K562 (cell line): ENCODE measurements at regions not wholly inside any gene's neighbourhood (a gene's known extent, or its start where the extent isn't known, plus 50 kb on each side); places are given as distances from the start of the nearest gene placed in this dataset.

Experiments used
- ATAC-seq: fragments of 200-7000 bp; cut with Tn5 transposase; 3 replicates; pipeline ENCODE4 v1.9.1; 2020; ENCODE audit warnings: moderate library complexity
- BruUV-seq: library from RNA; stranded (reverse); fragments of 400-500 nt; replicated peaks from 2 replicates; lab custom pipeline; 2021; lab: Mats Ljungman, UMichigan
- CTCF ChIA-PET: fragments of 300-600 bp; formaldehyde crosslinking; extraction: SDS; loops from one replicate; lab custom pipeline; 2021; ENCODE audit warnings: low intra/inter-chr PET ratio; lab: Yijun Ruan, JAX
- POLR2A ChIA-PET: fragments of 300-600, 350-650 bp; sonication (Branson Sonifier 250); formaldehyde crosslinking; extraction: SDS; loops from one replicate; lab custom pipeline; 2021; ENCODE audit warnings: antibody characterized with exemption, inconsistent platforms; lab: Yijun Ruan, JAX
- DNase-seq, 4 experiments: peaks; one replicate each; pipeline versions ENCODE4 v3.0.0 to v3.0.0-alpha.2; 2011 to 2018; ENCODE audit warnings: low spot score in 3 of 4, mixed read lengths in 3 of 4; ENCODE audit errors: extremely low read depth in 1 of 4
- FAIRE-seq: peaks from 2 replicates; lab custom pipeline; 2011; peaks lifted over from hg19 to GRCh38; lab: Jason Lieb, UNC
- H2AFZ ChIP-seq: 2 replicates; pipeline ENCODE4 v1.6.0; 2011; ENCODE audit warnings: low read depth, low read length, control low read depth, inconsistent platforms
- H3K27ac ChIP-seq: fragments of 200-600 bp; 3 replicates; pipeline ENCODE4 v1.8.0; 2011; ENCODE audit warnings: low read depth, mild to moderate bottlenecking, control low read depth, inconsistent platforms, low read length, moderate library complexity, mixed read lengths; ENCODE audit errors: extremely low read depth
- H3K27me3 ChIP-seq, 2 experiments: fragments of 300-600 bp in 1 of 2; 2 replicates in 1 of 2; 3 replicates in 1 of 2; pipeline versions ENCODE4 v1.6.0 to v1.8.0; 2011; ENCODE audit warnings: inconsistent platforms in 2 of 2, low read length in 2 of 2, mild to moderate bottlenecking in 1 of 2, mixed read lengths in 1 of 2, moderate library complexity in 1 of 2; ENCODE audit not compliant: control insufficient read depth in 2 of 2, insufficient read depth in 2 of 2
- H3K36me3 ChIP-seq: fragments of 300-600 bp; 3 replicates; pipeline ENCODE4 v1.8.0; 2011; ENCODE audit warnings: mild to moderate bottlenecking, low read length, inconsistent platforms; ENCODE audit not compliant: control insufficient read depth, insufficient read depth
- H3K4me1 ChIP-seq, 2 experiments: fragments of 200-600 bp in 1 of 2; replicated peaks in 1 of 2; 2 replicates in 1 of 2; 3 replicates in 1 of 2; pipeline versions ENCODE4 v1.5.1 to v1.8.0; 2011; ENCODE audit warnings: inconsistent platforms in 2 of 2, low read length in 2 of 2, mild to moderate bottlenecking in 1 of 2, mixed read lengths in 1 of 2, moderate library complexity in 1 of 2; ENCODE audit not compliant: control insufficient read depth in 2 of 2, insufficient read depth in 2 of 2
- H3K4me2 ChIP-seq: 2 replicates; pipeline ENCODE4 v1.6.1; 2011; ENCODE audit warnings: low read length, control low read depth, inconsistent platforms, mixed read lengths; ENCODE audit not compliant: insufficient read depth
- H3K4me3 ChIP-seq: fragments of 200-600 bp; sonication (generic), shearing (Covaris generic); 2 replicates; pipeline ENCODE4 v1.5.1; 2016; ENCODE audit warnings: control low read depth, inconsistent platforms
- H3K79me2 ChIP-seq: fragments of 200-600 bp; 3 replicates; pipeline ENCODE4 v1.8.0; 2011; ENCODE audit warnings: low read length, inconsistent platforms; ENCODE audit not compliant: control insufficient read depth, insufficient read depth
- H3K9ac ChIP-seq, 2 experiments: 2 replicates each; pipeline versions ENCODE4 v1.6.0 to v1.6.1; 2011; ENCODE audit warnings: low read depth in 2 of 2, low read length in 2 of 2, control low read depth in 1 of 2, inconsistent platforms in 1 of 2, mild to moderate bottlenecking in 1 of 2, mixed read lengths in 1 of 2; ENCODE audit not compliant: insufficient read depth in 1 of 2
- H3K9me1 ChIP-seq: one replicate; pipeline ENCODE4 v1.6.0; 2011; ENCODE audit warnings: inconsistent platforms, mild to moderate bottlenecking, low read length, moderate library complexity; ENCODE audit not compliant: control insufficient read depth, insufficient read depth
- H3K9me3 ChIP-seq: replicated peaks from 2 replicates; pipeline ENCODE4 v1.5.1; 2011; ENCODE audit warnings: low read depth, low read length, inconsistent platforms; ENCODE audit not compliant: control insufficient read depth, insufficient read depth
- H4K20me1 ChIP-seq: replicated peaks from 2 replicates; pipeline ENCODE4 v1.6.1; 2011; ENCODE audit warnings: low read length, inconsistent platforms, mixed read lengths; ENCODE audit not compliant: control insufficient read depth, insufficient read depth
- ASH1L ChIP-seq: fragments of 450-650 bp; IDR thresholded peaks from 2 replicates; pipeline ENCODE4 v1.6.1; 2018; ENCODE audit warnings: borderline replicate concordance, mild to moderate bottlenecking, low read depth; ENCODE audit not compliant: partially characterized antibody
- ATF1 ChIP-seq, 2 experiments: fragments of 450-650 bp in 1 of 2; IDR thresholded peaks; 2 replicates each; pipeline ENCODE4 v1.6.1; 2016; ENCODE audit warnings: missing compliant biosample characterization in 1 of 2, missing genetic modification characterization in 1 of 2
- C11orf30 ChIP-seq: fragments of 450-650 bp; IDR thresholded peaks from 2 replicates; pipeline ENCODE4 v1.6.1; 2016; ENCODE audit warnings: low read depth, mild to moderate bottlenecking
- ELF1 ChIP-seq: fragments of 200-800 bp; sonication (Bioruptor generic); IDR thresholded peaks from 2 replicates; pipeline ENCODE4 v1.6.1; 2016; ENCODE audit warnings: missing genetic modification characterization, missing compliant biosample characterization
- ELF4 ChIP-seq: fragments of 450-650 bp; formaldehyde crosslinking; IDR thresholded peaks from 2 replicates; pipeline ENCODE4 v1.4.0; 2022; ENCODE audit warnings: missing genetic modification characterization
- FOXJ3 ChIP-seq: sonication (generic); formaldehyde crosslinking; IDR thresholded peaks from 2 replicates; pipeline ENCODE4 v1.4.0; 2020; ENCODE audit warnings: mild to moderate bottlenecking, missing genetic modification reagents
- GTF2A2 ChIP-seq: IDR thresholded peaks from 2 replicates; pipeline ENCODE4 v1.6.1; 2016; ENCODE audit warnings: mild to moderate bottlenecking, missing genetic modification characterization, missing compliant biosample characterization
- HEY1 ChIP-seq: fragments of 250-450 bp; sonication (Bioruptor Pico); IDR thresholded peaks from 2 replicates; pipeline ENCODE4 v1.5.0; 2020; ENCODE audit warnings: mild to moderate bottlenecking, moderate library complexity, borderline replicate concordance
- NCOA2 ChIP-seq, 2 experiments: fragments of 450-650 bp; IDR thresholded peaks; 2 replicates each; pipeline ENCODE4 v1.6.1; 2018; ENCODE audit warnings: mild to moderate bottlenecking in 2 of 2, moderate library complexity in 1 of 2; ENCODE audit not compliant: partially characterized antibody in 2 of 2
- PHB ChIP-seq: fragments of 250-450 bp; sonication (Bioruptor Pico); IDR thresholded peaks from 2 replicates; pipeline ENCODE4 v1.5.0; 2021
- POU5F1 ChIP-seq: fragments of 150-350 bp; IDR thresholded peaks from 2 replicates; pipeline ENCODE4 v1.6.1; 2014; ENCODE audit warnings: borderline replicate concordance, low read length, low read depth, mild to moderate bottlenecking; ENCODE audit not compliant: partially characterized antibody
- PRMT5 ChIP-seq: sonication (generic); formaldehyde crosslinking; IDR thresholded peaks from 2 replicates; pipeline ENCODE4 v1.5.0; 2020; ENCODE audit warnings: missing genetic modification reagents
- TRIM28 ChIP-seq: fragments of 450-650 bp; IDR thresholded peaks from 2 replicates; pipeline ENCODE4 v1.6.1; 2017
- XRCC3 ChIP-seq: fragments of 450-650 bp; IDR thresholded peaks from 2 replicates; pipeline ENCODE4 v1.6.1; 2017; ENCODE audit warnings: mild to moderate bottlenecking, moderate library complexity
- YBX1 ChIP-seq: fragments of 450-650 bp; IDR thresholded peaks from 2 replicates; pipeline ENCODE4 v1.7.1; 2016; ENCODE audit warnings: mild to moderate bottlenecking
- ZKSCAN1 ChIP-seq: fragments of 150-350 bp; IDR thresholded peaks from 2 replicates; pipeline ENCODE4 v1.6.1; 2016; ENCODE audit warnings: low read depth, low read length
- ZNF445 ChIP-seq: fragments of 250-450 bp; sonication (Bioruptor Pico); IDR thresholded peaks from 2 replicates; pipeline ENCODE4 v1.4.0; 2020; ENCODE audit warnings: low read depth, mild to moderate bottlenecking, moderate library complexity
- ZNF644 ChIP-seq: fragments of 200-800 bp; sonication (Bioruptor generic); IDR thresholded peaks from 2 replicates; pipeline ENCODE4 v1.6.1; 2016; ENCODE audit warnings: low read depth, missing genetic modification characterization, missing compliant biosample characterization
- WGBS: fragments of 100-300 bp; shearing (Covaris generic); methylation state at CpG from one replicate; pipeline ENCODE4 v1.1.6; 2016; ENCODE audit warnings: low coverage, mixed read lengths; ENCODE audit not compliant: insufficient coverage; ENCODE audit errors: missing lambda C conversion rate; 5-methylcytosine and 5-hydroxymethylcytosine counted together
- in situ Hi-C: fragments of 300-500 bp; cut with MboI; formaldehyde crosslinking; loops from 4 replicates; pipeline ENCODE4 v1.15.0; 2018; ENCODE audit warnings: inconsistent platforms, mixed read lengths
- intact Hi-C: fragments of 100-400 bp; cut with micrococcal nuclease; formaldehyde crosslinking; loops from 2 replicates; pipeline ENCODE4 v1.14.2; 2022
- TF ChIP-seq, protein P1 (sequence below), 2 experiments: fragments of 250-450 bp in 1 of 2; fragments of 450-650 bp in 1 of 2; sonication (Bioruptor Pico) in 1 of 2; IDR thresholded peaks; 2 replicates each; pipeline versions ENCODE4 v1.6.1 to v1.8.0; 2016 to 2021; ENCODE audit warnings: mild to moderate bottlenecking in 2 of 2, moderate library complexity in 2 of 2, missing compliant biosample characterization in 1 of 2, missing genetic modification characterization in 1 of 2

DNA sequence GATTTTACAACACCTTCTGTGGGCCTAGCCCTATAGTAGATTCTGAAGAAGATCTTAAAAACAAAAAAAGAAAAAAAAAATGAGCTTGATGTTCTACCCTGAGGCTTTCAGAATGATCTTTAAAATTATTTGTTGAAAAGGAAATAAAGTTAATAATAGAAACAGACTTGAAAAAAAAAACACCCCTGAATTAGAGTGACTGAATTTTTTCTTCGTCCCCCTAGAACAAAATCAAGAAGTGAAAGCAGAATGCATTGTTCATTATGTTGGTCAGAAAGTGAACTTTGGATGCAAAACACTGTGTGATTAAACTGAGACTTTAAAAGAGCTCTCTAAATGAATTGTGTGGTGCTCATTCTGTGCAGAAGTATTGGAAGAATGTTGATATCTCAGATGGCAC is 1384.4 kb upstream of the PIK3C3 start:
- H3K4me2 ChIP-seq: no peak overlapping the region
- H3K9ac ChIP-seq: no peak overlapping the region
- H2AFZ ChIP-seq: no peak overlapping the region
- H3K27ac ChIP-seq: no peak overlapping the region
- H3K4me3 ChIP-seq: no peak overlapping the region
- H3K79me2 ChIP-seq: no peaks in the 10 kb centered on the region
- ChIA-PET POLR2A (no interaction called here), CTCF (no interaction called here)
- FAIRE-seq (no peak), DNase-seq (no peak), ATAC-seq (no peak)
- no peaks in the 10 kb centered on the region for H3K9me3 ChIP-seq
- no TSS peak for BruUV-seq
- no peaks in the 10 kb centered on the region for H3K9me1 ChIP-seq
- WGBS: 6% methylated on average over 1 of the region's 1 CpG
- no peaks in the 10 kb centered on the region for H3K36me3 ChIP-seq
- H4K20me1 ChIP-seq: no peaks in the 10 kb centered on the region
- H3K27me3 ChIP-seq: no peaks in the 10 kb centered on the region
- TF ChIP-seq ZNF644 (tag) (no peak), ASH1L (no peak), ZNF445 (CRISPR knock-in tag) (no peak), NCOA2 (IDR thresholded peaks at IDR 0.05; ENCODE audit: partially characterized antibody in 2 of 2) (no peak), POU5F1 (no peak), C11orf30 (no peak), FOXJ3 (CRISPR knock-in tag) (no peak), YBX1 (no peak), ZKSCAN1 (no peak), GTF2A2 (tag) (no peak), PHB (no peak), ELF4 (CRISPR knock-in tag) (no peak), ATF1 (CRISPR knock-in tag; IDR thresholded peaks at IDR 0.05) (no peak), ATF1 (tag; IDR thresholded peaks at IDR 0.05) (no peak), PRMT5 (CRISPR knock-in tag) (no peak), HEY1 (CRISPR knock-in tag) (no peak), TRIM28 (no peak), XRCC3 (no peak), ELF1 (tag) (no peak)
- TF ChIP-seq, protein P1, sequence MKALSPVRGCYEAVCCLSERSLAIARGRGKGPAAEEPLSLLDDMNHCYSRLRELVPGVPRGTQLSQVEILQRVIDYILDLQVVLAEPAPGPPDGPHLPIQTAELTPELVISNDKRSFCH (CRISPR knock-in tag; IDR thresholded peaks at IDR 0.05): no peak
- TF ChIP-seq, protein P1 (tag; IDR thresholded peaks at IDR 0.05): no peak
- intact Hi-C loops: no loop called here
- no peaks in the 10 kb centered on the region for H3K4me1 ChIP-seq
- in situ Hi-C loops: no loop called here
